Endodermal cell (in vitro differentiated cells): ENCODE measurements at regions not wholly inside any gene's neighbourhood (a gene's known extent, or its start where the extent isn't known, plus 50 kb on each side); places are given as distances from the start of the nearest gene placed in this dataset.

Source experiments
- DNase-seq: peaks from one replicate; pipeline ENCODE4 v3.0.0-alpha.2; 2017
- H3K27ac ChIP-seq: 2 replicates; pipeline ENCODE4 v1.5.1; 2013; ENCODE audit warnings: mild to moderate bottlenecking, low read depth, low read length, moderate library complexity
- H3K27me3 ChIP-seq: 2 replicates; pipeline ENCODE4 v1.6.1; 2013; ENCODE audit warnings: mild to moderate bottlenecking, low read length, moderate library complexity; ENCODE audit not compliant: insufficient read depth, control insufficient read depth, poor library complexity, severe bottlenecking
- H3K36me3 ChIP-seq: 2 replicates; pipeline ENCODE4 v1.7.0; 2013; ENCODE audit warnings: mild to moderate bottlenecking, low read length, moderate library complexity; ENCODE audit not compliant: control insufficient read depth, insufficient read depth
- H3K4me1 ChIP-seq: one replicate; pipeline ENCODE4 v1.7.0; 2013; ENCODE audit warnings: low read length; ENCODE audit not compliant: control insufficient read depth, insufficient read depth
- H3K4me3 ChIP-seq: 2 replicates; pipeline ENCODE4 v1.5.1; 2013; ENCODE audit warnings: mild to moderate bottlenecking, low read length, moderate library complexity
- H3K9ac ChIP-seq: 2 replicates; pipeline ENCODE4 v1.6.1; 2013; ENCODE audit warnings: mild to moderate bottlenecking, low read length, moderate library complexity; ENCODE audit not compliant: poor library complexity, severe bottlenecking; ENCODE audit errors: extremely low read depth
- H3K9me3 ChIP-seq: 2 replicates; pipeline ENCODE4 v1.6.1; 2013; ENCODE audit warnings: mild to moderate bottlenecking, low read length, moderate library complexity; ENCODE audit not compliant: control insufficient read depth
- H3K27ac Mint-ChIP-seq: 2 replicates; pipeline ENCODE4 v1.8.0; 2020; ENCODE audit warnings: mixed read lengths
- H3K27me3 Mint-ChIP-seq: 2 replicates; pipeline ENCODE4 v1.8.0; 2021; ENCODE audit warnings: mild to moderate bottlenecking, mixed read lengths; ENCODE audit not compliant: insufficient read depth
- H3K36me3 Mint-ChIP-seq: 2 replicates; pipeline ENCODE4 v1.8.0; 2020; ENCODE audit warnings: low read depth, mixed read lengths
- H3K4me1 Mint-ChIP-seq: 2 replicates; pipeline ENCODE4 v1.8.0; 2020; ENCODE audit warnings: mixed read lengths
- H3K4me3 Mint-ChIP-seq: 2 replicates; pipeline ENCODE4 v1.8.0; 2020; ENCODE audit warnings: mild to moderate bottlenecking, moderate library complexity, mixed read lengths
- H3K9me3 Mint-ChIP-seq: 2 replicates; pipeline ENCODE4 v1.8.0; 2020; ENCODE audit warnings: mild to moderate bottlenecking, mixed read lengths
- CTCF ChIP-seq: fragments of 200-600 bp; sonication (generic); conservative IDR thresholded peaks from 2 replicates; pipeline ENCODE4 v1.5.0; 2021; ENCODE audit warnings: antibody characterized with exemption, mild to moderate bottlenecking
- WGBS, 2 experiments: methylation state at CpG; one replicate each; pipeline versions ENCODE4 v1.1.5 to v1.1.7; 2013; ENCODE audit warnings: missing lambda C conversion rate in 2 of 2, mixed read lengths in 1 of 2; ENCODE audit not compliant: insufficient coverage in 1 of 2, insufficient read length in 1 of 2; 5-methylcytosine and 5-hydroxymethylcytosine counted together

GRCh38 chr6:22849921-22850320, 280.6 kb downstream of the HDGFL1 start:
- H3K4me1 ChIP-seq = no peaks in the 10 kb centered on the region
- TF ChIP-seq CTCF = no peak
- no peak overlapping the region for H3K4me3 ChIP-seq
- peaks cover 5% of the 10 kb centered on the region for H3K9me3 ChIP-seq
- H3K27me3 ChIP-seq = no peaks in the 10 kb centered on the region
- no peak overlapping the region for H3K4me3 Mint-ChIP-seq
- no peak overlapping the region for H3K27ac ChIP-seq
- no peaks in the 10 kb centered on the region for H3K27me3 Mint-ChIP-seq
- H3K36me3 ChIP-seq = no peaks in the 10 kb centered on the region
- H3K36me3 Mint-ChIP-seq = peaks cover 3% of the 10 kb centered on the region
- H3K9me3 Mint-ChIP-seq = peaks cover 12% of the 10 kb centered on the region
- H3K9ac ChIP-seq = no peak overlapping the region
- H3K4me1 Mint-ChIP-seq = no peaks in the 10 kb centered on the region
- DNase-seq = no peak
- H3K27ac Mint-ChIP-seq = no peak overlapping the region

- Histone ChIP-seq H3K9me3 (peaks cover 5% of the 10 kb centered on the region), H3K36me3 (no peaks in the 10 kb centered on the region), H3K9ac (no peak overlapping the region), H3K4me3 (no peak overlapping the region), H3K4me1 (no peaks in the 10 kb centered on the region), H3K27me3 (no peaks in the 10 kb centered on the region), H3K27ac (no peak overlapping the region)
- Mint-ChIP-seq H3K4me1 (no peaks in the 10 kb centered on the region), H3K9me3 (peaks cover 12% of the 10 kb centered on the region), H3K27ac (no peak overlapping the region), H3K27me3 (no peaks in the 10 kb centered on the region), H3K36me3 (peaks cover 3% of the 10 kb centered on the region), H3K4me3 (no peak overlapping the region)
- no peak for DNase-seq
- 95% methylated on average over 4 of the region's 4 CpGs; no CpG with 5 or more reads in 1 of the 2 experiments for WGBS, 2 experiments
- TF ChIP-seq CTCF = no peak
Measured at GRCh38 chr6:22852101-22852500, 282.7 kb downstream of the HDGFL1 start.

GRCh38 chr6:22873513-22874136, 304.3 kb downstream of the HDGFL1 start:
- Mint-ChIP-seq H3K27ac (no peak overlapping the region), H3K9me3 (peaks cover 5% of the 10 kb centered on the region), H3K4me3 (no peak overlapping the region), H3K4me1 (peaks cover 6% of the 10 kb centered on the region), H3K36me3 (peaks cover 3% of the 10 kb centered on the region), H3K27me3 (peaks cover 4% of the 10 kb centered on the region)
- H3K27me3 ChIP-seq = no peaks in the 10 kb centered on the region
- H3K9ac ChIP-seq = no peak overlapping the region
- no peaks in the 10 kb centered on the region for H3K9me3 ChIP-seq
- H3K4me3 ChIP-seq = no peak overlapping the region
- H3K4me1 ChIP-seq = no peaks in the 10 kb centered on the region
- TF ChIP-seq CTCF = no peak
- no peak for DNase-seq
- no peak overlapping the region for H3K27ac ChIP-seq
- WGBS, 2 experiments = 96 to 100% methylated on average over 1 to 4 of the region's 4 CpGs
- no peaks in the 10 kb centered on the region for H3K36me3 ChIP-seq
